Keratinocyte (primary cell): ENCODE measurements at regions not wholly inside any gene's neighbourhood (a gene's known extent, or its start where the extent isn't known, plus 50 kb on each side); places are given as distances from the start of the nearest gene placed in this dataset.

Source experiments
- DNase-seq: peaks from one replicate; pipeline ENCODE4 v3.0.0-alpha.2; 2011; ENCODE audit warnings: low read depth, missing footprints, low spot score
- FAIRE-seq: peaks from 2 replicates; lab custom pipeline; 2011; peaks lifted over from hg19 to GRCh38; lab: Jason Lieb, UNC
- H2AFZ ChIP-seq: 2 replicates; pipeline ENCODE4 v1.6.0; 2012; ENCODE audit warnings: low read length, control low read depth, inconsistent platforms; ENCODE audit not compliant: control insufficient read depth
- H3K27ac ChIP-seq: 2 replicates; pipeline ENCODE4 v1.5.1; 2011; ENCODE audit warnings: low read length; ENCODE audit not compliant: control insufficient read depth, insufficient read depth
- H3K27me3 ChIP-seq: 3 replicates; pipeline ENCODE4 v1.6.0; 2011; ENCODE audit warnings: low read length; ENCODE audit not compliant: control insufficient read depth, insufficient read depth; ENCODE audit errors: extremely low read depth
- H3K36me3 ChIP-seq, 2 experiments: 2 replicates in 1 of 2; 3 replicates in 1 of 2; pipeline ENCODE4 v1.5.1; 2011; ENCODE audit warnings: low read length in 2 of 2, mild to moderate bottlenecking in 1 of 2; ENCODE audit not compliant: control insufficient read depth in 2 of 2, insufficient read depth in 2 of 2; ENCODE audit errors: extremely low read depth in 1 of 2
- H3K4me1 ChIP-seq: 3 replicates; pipeline ENCODE4 v1.5.1; 2011; ENCODE audit warnings: low read length; ENCODE audit not compliant: control insufficient read depth, insufficient read depth; ENCODE audit errors: extremely low read depth
- H3K4me2 ChIP-seq: 3 replicates; pipeline ENCODE4 v1.6.0; 2011; ENCODE audit warnings: low read depth, low read length; ENCODE audit not compliant: control insufficient read depth, insufficient read depth; ENCODE audit errors: extremely low read depth
- H3K4me3 ChIP-seq, 3 experiments: fragments of 200-600 bp in 1 of 3; sonication (generic) in 1 of 3; 2 replicates in 2 of 3; 3 replicates in 1 of 3; pipeline ENCODE4 v1.5.1; 2011 to 2016; ENCODE audit warnings: low read length in 3 of 3, mild to moderate bottlenecking in 3 of 3, control low read depth in 2 of 3, inconsistent platforms in 1 of 3, low read depth in 1 of 3, mixed read lengths in 1 of 3, mixed run types in 1 of 3, moderate library complexity in 1 of 3; ENCODE audit not compliant: control insufficient read depth in 2 of 3, insufficient read depth in 2 of 3; ENCODE audit errors: extremely low read depth in 1 of 3
- H3K79me2 ChIP-seq: 2 replicates; pipeline ENCODE4 v1.6.0; 2012; ENCODE audit warnings: low read length; ENCODE audit not compliant: control insufficient read depth, insufficient read depth
- H3K9ac ChIP-seq: 3 replicates; pipeline ENCODE4 v1.6.0; 2011; ENCODE audit warnings: low read length; ENCODE audit not compliant: control insufficient read depth, insufficient read depth; ENCODE audit errors: extremely low read depth
- H3K9me1 ChIP-seq: 3 replicates; pipeline ENCODE4 v1.6.0; 2011; ENCODE audit warnings: low read length; ENCODE audit not compliant: control insufficient read depth, insufficient read depth; ENCODE audit errors: extremely low read depth
- H3K9me3 ChIP-seq: 2 replicates; pipeline ENCODE4 v1.5.1; 2012; ENCODE audit warnings: low read depth, low read length; ENCODE audit not compliant: control insufficient read depth
- H4K20me1 ChIP-seq: 3 replicates; pipeline ENCODE4 v1.6.0; 2011; ENCODE audit warnings: low read length; ENCODE audit not compliant: control insufficient read depth, insufficient read depth; ENCODE audit errors: extremely low read depth
- EZH2 ChIP-seq: IDR thresholded peaks from one replicate; pipeline ENCODE4 v1.6.1; 2012; ENCODE audit warnings: inconsistent platforms, mild to moderate bottlenecking, low read length, moderate library complexity
- dilution Hi-C: fragments of 300-500 bp; cut with MboI; formaldehyde crosslinking; loops from one replicate; pipeline ENCODE4 v1.7.0; 2020; ENCODE audit warnings: low sequenced_read_pairs; ENCODE audit not compliant: extremely low pct_ligation_motif_present
- TF ChIP-seq, protein P1 (sequence below), 3 experiments: IDR thresholded peaks in 1 of 3; conservative IDR thresholded peaks in 1 of 3; optimal IDR thresholded peaks in 1 of 3; 2 replicates in 2 of 3; 3 replicates in 1 of 3; pipeline versions ENCODE3 to v1.5.1; 2011; ENCODE audit warnings: low read length in 3 of 3, mild to moderate bottlenecking in 3 of 3, moderate library complexity in 2 of 3, control low read depth in 1 of 3, inconsistent platforms in 1 of 3; ENCODE audit not compliant: insufficient read depth in 2 of 3; ENCODE audit errors: extremely low read depth in 1 of 3

DNA sequence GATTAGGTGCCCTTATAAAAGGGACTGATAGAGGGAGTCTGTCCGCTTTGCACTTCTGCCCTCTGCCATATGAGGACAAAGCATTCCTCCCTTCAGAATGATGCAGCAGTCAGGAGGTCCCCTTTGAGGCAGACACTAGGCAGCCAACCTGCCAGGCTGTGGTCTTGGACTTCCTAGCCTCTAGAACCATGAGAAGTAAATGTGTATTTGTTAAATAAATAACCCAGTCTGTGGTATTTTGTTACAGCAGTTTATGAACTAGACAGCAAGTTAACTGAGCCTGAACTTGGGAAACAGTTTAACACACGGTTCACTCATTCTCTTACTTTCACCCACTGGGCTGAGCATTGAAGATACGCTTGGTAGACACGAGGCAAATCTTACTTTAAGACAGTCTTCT is 313.2 kb downstream of the UQCRFS1 start:
- Histone ChIP-seq H3K27me3 (no peaks in the 10 kb centered on the region), H3K9me1 (no peaks in the 10 kb centered on the region), H3K9me3 (peaks cover 6% of the 10 kb centered on the region), H3K27ac (no peak overlapping the region), H3K4me2 (no peak overlapping the region), H3K36me3 (no peaks in the 10 kb centered on the region), H4K20me1 (no peaks in the 10 kb centered on the region), H2AFZ (no peak overlapping the region), H3K4me3 (no peak overlapping the region), H3K79me2 (no peaks in the 10 kb centered on the region), H3K4me1 (no peaks in the 10 kb centered on the region), H3K9ac (no peak overlapping the region)
- no peak for FAIRE-seq
- dilution Hi-C loops, result no loop called here
- TF ChIP-seq, protein P1, sequence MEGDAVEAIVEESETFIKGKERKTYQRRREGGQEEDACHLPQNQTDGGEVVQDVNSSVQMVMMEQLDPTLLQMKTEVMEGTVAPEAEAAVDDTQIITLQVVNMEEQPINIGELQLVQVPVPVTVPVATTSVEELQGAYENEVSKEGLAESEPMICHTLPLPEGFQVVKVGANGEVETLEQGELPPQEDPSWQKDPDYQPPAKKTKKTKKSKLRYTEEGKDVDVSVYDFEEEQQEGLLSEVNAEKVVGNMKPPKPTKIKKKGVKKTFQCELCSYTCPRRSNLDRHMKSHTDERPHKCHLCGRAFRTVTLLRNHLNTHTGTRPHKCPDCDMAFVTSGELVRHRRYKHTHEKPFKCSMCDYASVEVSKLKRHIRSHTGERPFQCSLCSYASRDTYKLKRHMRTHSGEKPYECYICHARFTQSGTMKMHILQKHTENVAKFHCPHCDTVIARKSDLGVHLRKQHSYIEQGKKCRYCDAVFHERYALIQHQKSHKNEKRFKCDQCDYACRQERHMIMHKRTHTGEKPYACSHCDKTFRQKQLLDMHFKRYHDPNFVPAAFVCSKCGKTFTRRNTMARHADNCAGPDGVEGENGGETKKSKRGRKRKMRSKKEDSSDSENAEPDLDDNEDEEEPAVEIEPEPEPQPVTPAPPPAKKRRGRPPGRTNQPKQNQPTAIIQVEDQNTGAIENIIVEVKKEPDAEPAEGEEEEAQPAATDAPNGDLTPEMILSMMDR (optimal IDR thresholded peaks at IDR 0.05 in 1 of 3, IDR thresholded peaks at IDR 0.05 in 1 of 3, conservative IDR thresholded peaks at IDR 0.05 in 1 of 3; ENCODE audit: extremely low read depth in 1 of 3, insufficient read depth in 2 of 3, low read length in 3 of 3), result no peak
- no peak for TF ChIP-seq EZH2
- DNase-seq, result no peak

DNA sequence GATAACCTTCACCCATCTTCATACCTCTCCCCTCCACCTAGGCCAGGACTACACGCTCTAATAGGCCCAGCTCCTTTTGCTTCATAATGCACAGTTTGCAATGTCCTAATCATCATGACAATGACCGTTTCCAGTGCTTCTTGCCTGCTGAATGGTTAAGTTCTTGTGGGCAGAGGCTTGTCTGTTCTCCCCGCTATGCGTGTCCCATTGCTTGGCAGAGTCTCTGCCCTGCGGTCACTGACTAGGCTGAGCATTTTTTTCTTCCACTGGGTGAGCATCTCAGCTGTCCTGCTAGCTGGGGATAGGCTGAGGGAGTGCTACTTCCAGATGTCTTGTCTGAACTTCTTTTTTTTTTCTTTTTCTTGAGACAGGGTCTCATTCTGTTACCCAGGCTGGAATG is 314.7 kb downstream of the UQCRFS1 start:
- no peaks in the 10 kb centered on the region for H4K20me1 ChIP-seq
- H3K4me2 ChIP-seq, result no peak overlapping the region
- H3K4me1 ChIP-seq, result no peaks in the 10 kb centered on the region
- H3K27me3 ChIP-seq, result no peaks in the 10 kb centered on the region
- no peaks in the 10 kb centered on the region for H3K9me1 ChIP-seq
- no peak overlapping the region for H2AFZ ChIP-seq
- H3K4me3 ChIP-seq, result no peak overlapping the region
- dilution Hi-C loops, result no loop called here
- no peak overlapping the region for H3K27ac ChIP-seq
- H3K79me2 ChIP-seq, result no peaks in the 10 kb centered on the region
- H3K36me3 ChIP-seq, result no peaks in the 10 kb centered on the region
- TF ChIP-seq EZH2, result no peak
- TF ChIP-seq, protein P1 (optimal IDR thresholded peaks at IDR 0.05 in 1 of 3, IDR thresholded peaks at IDR 0.05 in 1 of 3, conservative IDR thresholded peaks at IDR 0.05 in 1 of 3; ENCODE audit: extremely low read depth in 1 of 3, insufficient read depth in 2 of 3, low read length in 3 of 3), result no peak
- no peak for FAIRE-seq
- no peak overlapping the region for H3K9ac ChIP-seq
- peaks cover 6% of the 10 kb centered on the region for H3K9me3 ChIP-seq
- DNase-seq, result no peak
